ENCODE measurements at regions not wholly inside any gene's neighbourhood (a gene's known extent, or its start where the extent isn't known, plus 50 kb on each side); places are given as distances from the start of the nearest gene placed in this dataset.

- no peak for TF ChIP-seq CTCF (IDR thresholded peaks at IDR 0.05 in 4 of 5, conservative IDR thresholded peaks at IDR 0.05 in 1 of 5)
- no peak for TF ChIP-seq POLR2A (IDR thresholded peaks at IDR 0.05)
These were observed 460.9 kb upstream of the LRRC4C start for GRCh38 chr11:41920374-41920773.
